GM23248 (cell line): ENCODE measurements at regions not wholly inside any gene's neighbourhood (a gene's known extent, or its start where the extent isn't known, plus 50 kb on each side); places are given as distances from the start of the nearest gene placed in this dataset.

Experiments
- DNase-seq: peaks from one replicate; pipeline ENCODE4 v3.0.0-alpha.2; 2015
- H2AFZ ChIP-seq: fragments of 200-600 bp; sonication (generic); 2 replicates; pipeline ENCODE4 v1.6.1; 2016; ENCODE audit warnings: antibody characterized with exemption
- H3F3A ChIP-seq: fragments of 200-600 bp; sonication (generic); 2 replicates; pipeline ENCODE4 v1.6.1; 2016; ENCODE audit warnings: mild to moderate bottlenecking, antibody characterized with exemption, mixed run types; ENCODE audit not compliant: insufficient read depth
- H3K27ac ChIP-seq: fragments of 200-600 bp; sonication (generic); 2 replicates; pipeline ENCODE4 v1.5.1; 2016; ENCODE audit warnings: mild to moderate bottlenecking
- H3K27me3 ChIP-seq: fragments of 200-600 bp; sonication (generic); replicated peaks from 2 replicates; pipeline ENCODE4 v1.6.1; 2016; ENCODE audit warnings: mild to moderate bottlenecking; ENCODE audit not compliant: insufficient read depth
- H3K36me3 ChIP-seq: fragments of 200-600 bp; sonication (generic); 2 replicates; pipeline ENCODE4 v1.6.1; 2016; ENCODE audit warnings: low read depth, mild to moderate bottlenecking
- H3K4me1 ChIP-seq: fragments of 200-600 bp; sonication (generic); 2 replicates; pipeline ENCODE4 v1.6.1; 2016; ENCODE audit warnings: mild to moderate bottlenecking; ENCODE audit not compliant: insufficient read depth
- H3K4me2 ChIP-seq: fragments of 200-600 bp; sonication (generic); one replicate; pipeline ENCODE4 v1.6.1; 2016; ENCODE audit warnings: mild to moderate bottlenecking; ENCODE audit not compliant: unreplicated experiment
- H3K4me3 ChIP-seq: fragments of 200-600 bp; sonication (generic); 2 replicates; pipeline ENCODE4 v1.5.1; 2016; ENCODE audit warnings: mild to moderate bottlenecking
- H3K79me2 ChIP-seq: fragments of 200-600 bp; sonication (generic); 2 replicates; pipeline ENCODE4 v1.6.1; 2016; ENCODE audit warnings: mild to moderate bottlenecking; ENCODE audit not compliant: insufficient read depth
- H3K9ac ChIP-seq: fragments of 200-600 bp; sonication (generic); 2 replicates; pipeline ENCODE4 v1.6.1; 2016; ENCODE audit warnings: mild to moderate bottlenecking
- H3K9me2 ChIP-seq: fragments of 200-600 bp; sonication (generic); 2 replicates; pipeline ENCODE4 v1.6.1; 2016; ENCODE audit warnings: mixed run types, mild to moderate bottlenecking, moderate library complexity; ENCODE audit not compliant: insufficient read depth
- H3K9me3 ChIP-seq: fragments of 200-600 bp; sonication (generic); one replicate; pipeline ENCODE4 v1.6.1; 2017; ENCODE audit warnings: low read depth
- H4K20me1 ChIP-seq: fragments of 200-600 bp; sonication (generic); 2 replicates; pipeline ENCODE4 v1.6.0; 2016; ENCODE audit not compliant: insufficient read depth
- EZH2 ChIP-seq: fragments of 200-600 bp; sonication (generic); IDR thresholded peaks from 2 replicates; pipeline ENCODE4 v1.6.1; 2018; ENCODE audit warnings: antibody characterized with exemption, mild to moderate bottlenecking; ENCODE audit not compliant: insufficient read depth, poor library complexity, severe bottlenecking
- EZH2phosphoT487 ChIP-seq: fragments of 200-600 bp; sonication (generic); IDR thresholded peaks from 2 replicates; pipeline ENCODE4 v1.6.1; 2018; ENCODE audit warnings: antibody characterized with exemption, moderate library complexity, mild to moderate bottlenecking, low read depth; ENCODE audit not compliant: insufficient read depth
- WGBS, 2 experiments: methylation state at CpG; one replicate each; pipeline ENCODE4 v1.1.6; 2015 to 2017; ENCODE audit warnings: low lambda C conversion rate in 2 of 2, low coverage in 1 of 2; ENCODE audit errors: missing lambda C conversion rate in 2 of 2; 5-methylcytosine and 5-hydroxymethylcytosine counted together
- in situ Hi-C: fragments of 300-500 bp; cut with MboI; formaldehyde crosslinking; loops from 2 replicates; pipeline ENCODE4 v1.15.0; 2020

DNA sequence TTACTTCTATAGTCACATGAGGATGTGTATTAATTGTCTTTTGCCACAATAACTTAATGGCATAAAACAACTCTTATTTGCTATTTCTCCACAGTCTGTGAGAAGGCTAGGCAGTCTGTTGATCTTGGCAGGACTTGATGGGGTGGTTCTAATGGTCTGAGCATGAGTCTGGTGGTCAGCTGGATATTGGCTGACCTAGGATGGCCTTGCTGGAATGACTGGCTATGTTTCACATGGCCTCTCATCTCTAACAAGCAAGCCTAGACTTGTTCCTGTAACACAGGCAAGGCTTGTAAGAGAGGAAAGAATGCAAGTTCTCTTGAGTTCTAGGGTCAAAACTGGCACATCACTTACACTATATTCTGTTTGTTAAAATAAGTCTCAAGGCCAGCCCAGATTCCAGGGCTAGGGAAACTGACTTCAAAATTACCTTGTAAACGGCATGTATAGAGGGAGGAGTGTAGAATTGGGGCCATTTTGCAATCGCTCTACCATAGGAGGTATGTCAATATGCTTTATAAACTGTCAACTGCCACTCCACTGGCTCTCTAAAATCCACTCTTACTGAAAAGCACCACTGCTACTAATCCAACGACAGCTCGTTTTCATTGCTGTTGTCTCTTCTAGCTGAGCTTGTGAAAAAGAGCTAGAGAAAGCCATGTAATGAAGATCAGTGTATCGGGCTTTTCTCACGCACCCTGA is 325.0 kb upstream of the PKDCC start:
- no peaks in the 10 kb centered on the region; the same call in 1 of the 2 replicates for H3K9me2 ChIP-seq
- no peak overlapping the region for H3K4me3 ChIP-seq
- no peaks in the 10 kb centered on the region for H3K27me3 ChIP-seq
- H3K79me2 ChIP-seq = no peaks in the 10 kb centered on the region
- no peak overlapping the region for H3K4me2 ChIP-seq
- WGBS, 2 experiments = 74 to 85% methylated on average over 6 of the region's 6 CpGs
- no peak overlapping the region; the same call in 1 of the 2 replicates for H2AFZ ChIP-seq
- no peaks in the 10 kb centered on the region for H4K20me1 ChIP-seq
- H3K27ac ChIP-seq = no peak overlapping the region
- no peak overlapping the region for H3K9ac ChIP-seq
- DNase-seq = no peak
- H3F3A ChIP-seq = no peaks in the 10 kb centered on the region
- H3K4me1 ChIP-seq = no peaks in the 10 kb centered on the region
- no peaks in the 10 kb centered on the region for H3K36me3 ChIP-seq
- TF ChIP-seq EZH2phosphoT487 (no peak), EZH2 (no peak)
- no peaks in the 10 kb centered on the region for H3K9me3 ChIP-seq
- in situ Hi-C loops = no loop called here

DNA sequence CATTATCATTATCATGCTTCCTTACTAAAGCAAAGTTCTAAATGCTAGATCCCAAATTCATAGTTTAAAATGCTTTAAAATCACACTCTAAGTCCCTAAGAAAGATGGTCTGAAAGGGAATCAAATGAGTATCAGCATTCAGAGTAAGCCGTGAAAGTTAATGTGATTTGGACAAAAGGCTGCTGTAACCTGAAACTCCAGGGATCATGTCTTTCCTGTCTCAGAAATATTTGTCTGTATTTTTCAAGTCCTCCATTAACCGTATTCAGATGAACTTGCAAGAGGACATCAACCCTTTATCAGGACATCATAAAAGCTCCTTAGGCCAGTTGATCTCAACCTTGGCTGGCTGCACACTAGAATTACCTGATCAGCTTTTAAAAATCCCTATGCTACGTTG is 324.3 kb upstream of the PKDCC start:
- Histone ChIP-seq H3K4me1 (no peaks in the 10 kb centered on the region), H3K9me2 (no peaks in the 10 kb centered on the region; the same call in 1 of the 2 replicates), H3K4me3 (no peak overlapping the region), H3K27me3 (no peaks in the 10 kb centered on the region), H3K27ac (no peak overlapping the region), H3F3A (no peaks in the 10 kb centered on the region), H2AFZ (no peak overlapping the region), H3K4me2 (no peak overlapping the region), H3K36me3 (no peaks in the 10 kb centered on the region), H3K9ac (no peak overlapping the region), H4K20me1 (no peaks in the 10 kb centered on the region), H3K9me3 (no peaks in the 10 kb centered on the region), H3K79me2 (no peaks in the 10 kb centered on the region)
- in situ Hi-C loops = no loop called here
- WGBS, 2 experiments = 40 to 49% methylated on average over 3 of the region's 3 CpGs
- DNase-seq = no peak
- TF ChIP-seq EZH2phosphoT487 = no peak
- TF ChIP-seq EZH2 = no peak

- TF ChIP-seq EZH2phosphoT487 (no peak), EZH2 (no peak)
- no peaks in the 10 kb centered on the region for H3F3A ChIP-seq
- H3K4me3 ChIP-seq = no peak overlapping the region
- 19 to 29% methylated on average over 3 of the region's 3 CpGs for WGBS, 2 experiments
- H3K4me2 ChIP-seq = no peak overlapping the region
- no peak overlapping the region for H3K9ac ChIP-seq
- no peak overlapping the region for H2AFZ ChIP-seq
- H4K20me1 ChIP-seq = no peaks in the 10 kb centered on the region
- H3K4me1 ChIP-seq = no peaks in the 10 kb centered on the region
- H3K9me3 ChIP-seq = no peaks in the 10 kb centered on the region
- in situ Hi-C loops = no loop called here
- H3K27me3 ChIP-seq = no peaks in the 10 kb centered on the region
- H3K36me3 ChIP-seq = no peaks in the 10 kb centered on the region
- no peaks in the 10 kb centered on the region for H3K9me2 ChIP-seq
- DNase-seq = no peak
- no peak overlapping the region for H3K27ac ChIP-seq
- H3K79me2 ChIP-seq = no peaks in the 10 kb centered on the region
Observed at GRCh38 chr2:41724465-41724864, 323.4 kb upstream of the PKDCC start.

DNA sequence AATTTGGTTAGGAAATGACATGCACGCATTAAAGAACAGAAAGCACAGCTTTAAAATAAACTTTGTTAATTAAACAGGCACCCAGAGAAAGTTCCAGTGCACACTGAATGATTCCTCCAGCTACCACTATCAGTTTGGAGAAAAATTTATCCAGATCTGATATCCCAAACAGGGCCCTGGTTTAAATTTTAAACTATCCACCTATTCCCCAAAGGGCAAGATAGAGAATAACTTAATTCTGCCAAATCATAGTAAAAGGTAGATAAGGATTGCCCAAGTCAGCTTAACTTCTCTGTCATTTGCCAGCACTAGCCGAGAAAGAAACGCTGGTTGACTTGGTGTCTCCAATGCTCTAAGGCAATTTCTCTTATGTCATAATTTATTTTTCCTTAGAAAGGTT is 321.9 kb upstream of the PKDCC start:
- 75 to 78% methylated on average over 3 of the region's 3 CpGs for WGBS, 2 experiments
- H3K4me1 ChIP-seq = no peaks in the 10 kb centered on the region
- H2AFZ ChIP-seq = no peak overlapping the region
- H3K36me3 ChIP-seq = no peaks in the 10 kb centered on the region
- no peaks in the 10 kb centered on the region for H3K9me3 ChIP-seq
- H3K4me2 ChIP-seq = no peak overlapping the region
- no peak overlapping the region for H3K9ac ChIP-seq
- H3K27ac ChIP-seq = no peak overlapping the region
- in situ Hi-C loops = no loop called here
- H3K79me2 ChIP-seq = no peaks in the 10 kb centered on the region
- no peak for TF ChIP-seq EZH2phosphoT487
- no peak for TF ChIP-seq EZH2
- no peaks in the 10 kb centered on the region for H4K20me1 ChIP-seq
- H3K9me2 ChIP-seq = no peaks in the 10 kb centered on the region
- H3K27me3 ChIP-seq = no peaks in the 10 kb centered on the region
- no peaks in the 10 kb centered on the region for H3F3A ChIP-seq
- no peak for DNase-seq
- no peak overlapping the region for H3K4me3 ChIP-seq
